Uterus (tissue), 2 donors: ENCODE measurements at regions not wholly inside any gene's neighbourhood (a gene's known extent, or its start where the extent isn't known, plus 50 kb on each side); places are given as distances from the start of the nearest gene placed in this dataset.

Experiments
- CTCF ChIP-seq, 4 experiments: fragments of 200-600 bp in 2 of 4; fragments of 450-650 bp in 2 of 4; sonication (generic) in 2 of 4; IDR thresholded peaks; one replicate each; pipeline ENCODE4 v1.5.1; 2016 to 2019; ENCODE audit warnings: antibody characterized with exemption in 4 of 4, mild to moderate bottlenecking in 2 of 4, moderate library complexity in 1 of 4
- POLR2A ChIP-seq, 2 donors: fragments of 450-650 bp; IDR thresholded peaks; one replicate each; pipeline ENCODE4 v1.6.1; 2016; ENCODE audit warnings: antibody characterized with exemption in 2 of 2, mild to moderate bottlenecking in 1 of 2, moderate library complexity in 1 of 2

GRCh38 chr1:219527994-219528393 lies 84.9 kb downstream of the ZC3H11B start:
- no peak for TF ChIP-seq CTCF (IDR thresholded peaks at IDR 0.05)
- TF ChIP-seq POLR2A (IDR thresholded peaks at IDR 0.05) = no peak
